ENCODE measurements at regions not wholly inside any gene's neighbourhood (a gene's known extent, or its start where the extent isn't known, plus 50 kb on each side); places are given as distances from the start of the nearest gene placed in this dataset.

GRCh38 chr12:4858386-4858785, 51.3 kb upstream of the KCNA1 start:
- peak; percentile 36 to 81 (median 64) for ATAC-seq
- intact Hi-C loops (cut with DNase I), result loop anchor here in 8 of 10 donors (2.0 to 10.0 kb wide), 4 partner anchors 139 to 226 kb away; no protein-coding TSS in a partner anchor
- peak in 2 of 9 donors; percentile 33 to 38 for TF ChIP-seq CTCF (IDR thresholded peaks at IDR 0.05)
- Histone ChIP-seq H3K36me3 (no peaks in the 10 kb centered on the region), H3K9me3 (no peaks in the 10 kb centered on the region), H3K27me3 (peaks cover 0 to 15% (median 9%) of the 10 kb centered on the region in 7 donors), H3K27ac (no peak overlapping the region), H3K4me1 (peaks cover 2 to 34% (median 19%) of the 10 kb centered on the region in 9 donors), H3K4me3 (peak overlapping the region in 4 of 10 donors; percentile 29 to 33 (median 30))
- 14 to 17% methylated on average over 9 of the region's 9 CpGs for WGBS, 2 donors
- DNase-seq, result peak in 1 of 2 donors; percentile 34

GRCh38 chr12:4859478-4860210, 50.1 kb upstream of the KCNA1 start:
- H3K36me3 ChIP-seq, result no peaks in the 10 kb centered on the region
- H3K9me3 ChIP-seq, result no peaks in the 10 kb centered on the region
- 71% methylated on average over 8 of the region's 8 CpGs for WGBS, 2 donors
- H3K27ac ChIP-seq, result peak overlapping the region in 2 of 10 donors; percentile 2 to 53
- no peak for TF ChIP-seq CTCF (IDR thresholded peaks at IDR 0.05)
- peaks cover 0 to 22% (median 10%) of the 10 kb centered on the region in 7 donors for H3K27me3 ChIP-seq
- intact Hi-C loops (cut with DNase I), result loop anchor here in 8 of 10 donors (2.0 to 10.0 kb wide), 4 partner anchors 138 to 225 kb away; no protein-coding TSS in a partner anchor
- peak in 2 of 8 donors; percentile 20 to 33 for ATAC-seq
- no peak for DNase-seq
- H3K4me3 ChIP-seq, result no peak overlapping the region
- peaks cover 2 to 34% (median 19%) of the 10 kb centered on the region in 9 donors for H3K4me1 ChIP-seq

Measured in heart right ventricle (tissue), 16 donors.